DMS153 treated with DMSO at 0.1 percent for 48 hours (cell line): ENCODE measurements at regions not wholly inside any gene's neighbourhood (a gene's known extent, or its start where the extent isn't known, plus 50 kb on each side); places are given as distances from the start of the nearest gene placed in this dataset.

Source experiments
- DNase-seq: peaks from one replicate; lab custom pipeline; 2025; ENCODE audit not compliant: unreplicated experiment; lab: John Stamatoyannopoulos, UW

DNA sequence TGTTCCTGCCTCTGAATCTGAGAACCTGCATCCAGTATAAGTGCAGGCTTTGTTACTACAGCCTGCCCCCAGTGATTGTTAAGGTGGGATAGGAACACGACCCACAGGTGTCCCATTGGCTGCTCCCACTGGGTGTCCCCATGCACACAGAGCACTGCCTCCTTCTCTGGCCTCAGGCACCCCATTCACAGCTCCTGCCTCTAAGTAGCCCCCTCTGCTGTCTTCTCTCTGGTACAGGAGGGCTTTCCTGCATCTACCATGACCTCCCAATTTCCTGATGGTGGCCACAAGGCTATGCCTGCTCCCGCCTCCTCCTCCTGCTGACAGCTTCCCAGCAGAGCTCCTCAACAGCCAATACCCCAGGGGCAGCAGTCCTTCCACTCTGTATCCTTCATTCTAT, 238.6 kb upstream of the TMC3 start:
- DNase-seq: no peak

DNA sequence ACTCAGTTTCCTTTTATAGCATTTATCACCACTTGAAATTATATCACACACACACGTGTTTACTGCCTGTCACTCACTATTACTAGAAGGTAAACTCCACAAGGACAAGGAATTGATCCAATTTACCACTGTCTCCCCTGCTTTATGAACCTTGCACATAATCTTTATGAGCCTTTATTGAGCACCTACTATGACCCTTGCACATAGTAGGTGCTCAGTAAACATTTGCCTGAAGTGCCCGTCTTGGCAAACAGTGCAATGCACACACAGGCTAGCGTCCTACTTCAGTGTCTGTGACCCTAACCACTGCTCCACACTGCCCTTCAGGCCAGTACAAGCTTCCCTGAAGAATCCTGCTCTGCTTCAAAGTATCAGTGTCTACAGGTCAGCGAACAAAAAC, 237.7 kb upstream of the TMC3 start:
- no peak for DNase-seq

- DNase-seq: no peak
Measured at GRCh38 chr15:81608309-81608829, 234.4 kb upstream of the TMC3 start.

DNA sequence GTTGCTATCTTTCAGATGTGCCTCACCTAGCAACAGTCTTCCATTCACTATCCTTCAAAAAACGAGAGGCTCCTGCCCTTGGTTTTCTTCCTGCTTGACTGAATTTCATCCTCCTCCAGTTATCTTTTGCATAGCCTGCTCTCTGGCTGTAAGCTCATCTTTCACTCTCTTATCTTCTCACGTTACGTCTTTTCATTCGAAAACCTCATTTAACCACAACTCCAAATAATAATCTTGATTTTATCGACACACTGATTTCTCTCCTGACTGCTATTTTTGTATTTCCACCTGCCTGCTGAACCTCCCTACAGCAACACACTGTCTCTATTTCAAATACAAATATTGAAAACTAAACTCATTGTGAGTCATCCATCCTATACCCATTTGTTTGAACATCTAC, 230.7 kb upstream of the TMC3 start:
- no peak for DNase-seq

- DNase-seq: no peak
Measured at GRCh38 chr15:81596159-81596865, 222.3 kb upstream of the TMC3 start.

DNA sequence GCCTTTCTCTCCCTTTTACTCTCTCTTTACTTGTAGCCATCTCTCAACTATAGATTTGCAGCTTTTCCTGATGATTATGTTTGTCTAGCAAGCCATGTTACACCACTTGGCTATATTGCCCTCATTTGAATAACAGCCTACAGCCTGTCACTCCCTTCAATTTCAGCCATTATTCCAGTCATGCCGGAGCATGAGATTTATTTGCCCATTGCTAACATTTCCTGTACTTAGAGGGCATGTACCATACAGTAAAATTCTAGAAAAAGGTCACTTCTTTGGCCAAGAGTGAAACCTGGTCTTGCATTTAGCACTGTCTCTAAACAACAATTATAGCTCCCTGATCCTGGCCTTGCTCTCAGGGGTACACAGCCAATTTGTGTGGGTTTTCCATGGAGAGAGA, 221.7 kb upstream of the TMC3 start:
- no peak for DNase-seq

DNA sequence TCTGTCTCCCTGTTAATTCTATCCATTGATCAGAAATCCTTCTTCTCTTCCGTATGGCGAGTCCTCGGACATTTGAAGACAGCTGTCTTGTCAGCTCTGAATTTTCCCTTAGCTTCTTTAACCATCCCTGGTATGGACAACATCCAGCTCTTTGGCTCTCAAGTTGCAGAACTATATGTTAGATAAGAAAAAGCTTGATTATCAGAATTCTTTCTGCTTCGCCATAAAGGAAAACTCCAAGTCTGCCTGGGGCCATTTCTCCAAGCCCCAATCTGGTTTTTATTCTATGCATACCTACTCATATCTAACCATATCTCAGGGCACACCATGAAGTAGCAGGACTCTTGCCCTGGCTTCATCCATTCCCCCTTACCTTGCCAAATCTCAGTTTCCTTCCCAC, 215.7 kb upstream of the TMC3 start:
- no peak for DNase-seq

GRCh38 chr15:81575436-81576123, 201.6 kb upstream of the TMC3 start:
- DNase-seq: peak; percentile 42

- DNase-seq: no peak
Measured at GRCh38 chr15:81573098-81573746, 199.2 kb upstream of the TMC3 start.

DNA sequence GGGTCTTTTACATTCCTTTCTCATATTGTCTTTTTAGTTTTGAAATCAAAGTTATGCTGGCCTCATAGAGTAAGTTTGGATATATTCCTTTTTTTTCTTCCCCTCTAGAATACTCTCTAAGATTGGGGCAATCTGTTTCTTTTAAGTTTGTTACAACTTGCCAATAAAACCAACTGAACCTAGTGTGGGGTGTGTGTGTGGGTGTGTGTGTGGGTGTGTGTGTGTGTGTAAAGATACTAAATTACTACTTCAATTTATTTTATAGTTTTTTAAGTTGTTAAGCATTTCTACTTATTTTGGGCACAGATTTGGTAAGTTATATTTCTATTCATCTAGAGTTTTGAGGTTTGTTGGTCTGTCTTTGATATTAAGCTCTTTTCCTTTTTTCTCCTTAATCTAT, 198.2 kb upstream of the TMC3 start:
- no peak for DNase-seq

GRCh38 chr15:81569286-81570080, 195.5 kb upstream of the TMC3 start:
- no peak for DNase-seq

- DNase-seq: no peak
Measured at GRCh38 chr15:81567924-81568323, 193.9 kb upstream of the TMC3 start.

DNA sequence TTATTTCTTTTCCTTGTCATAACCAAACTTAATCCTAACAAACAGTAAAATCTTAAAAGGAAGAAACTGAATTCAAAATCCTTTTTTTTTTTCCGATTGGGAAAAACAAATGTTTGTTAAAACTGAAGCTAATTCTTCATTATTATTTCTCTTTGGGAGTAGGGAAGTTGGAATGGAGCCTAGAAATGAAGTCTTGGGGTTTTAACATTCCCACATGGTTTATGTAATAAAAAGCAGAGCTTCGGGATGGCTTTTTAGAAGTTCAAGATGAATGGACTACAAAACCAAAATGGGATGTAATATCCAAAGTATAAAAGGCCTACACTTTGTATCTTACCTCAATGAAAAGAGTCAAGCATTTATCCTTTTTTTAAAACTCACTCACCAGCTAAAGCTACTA, 189.0 kb upstream of the TMC3 start:
- DNase-seq: no peak

DNA sequence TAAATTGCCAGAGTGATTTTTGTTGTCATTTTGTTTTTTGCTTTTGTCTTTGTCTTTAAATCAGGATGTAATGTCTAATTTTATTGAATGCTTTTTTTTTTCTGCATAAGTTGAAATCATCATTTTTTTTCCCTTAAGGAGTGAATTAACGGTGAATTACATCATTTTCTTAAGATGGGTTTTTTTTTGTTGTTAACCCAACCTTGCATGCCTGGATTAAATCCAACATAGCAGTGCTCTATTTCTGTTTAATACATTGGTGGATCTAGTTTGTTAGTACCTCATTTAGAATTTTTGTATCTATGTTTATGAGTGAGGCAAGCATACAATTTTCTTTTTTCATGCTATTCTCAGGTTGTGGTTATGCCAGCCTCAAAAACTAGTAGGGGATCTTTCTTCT, 186.4 kb upstream of the TMC3 start:
- DNase-seq: no peak

- DNase-seq: no peak
Measured at GRCh38 chr15:81558056-81558455, 184.0 kb upstream of the TMC3 start.

DNA sequence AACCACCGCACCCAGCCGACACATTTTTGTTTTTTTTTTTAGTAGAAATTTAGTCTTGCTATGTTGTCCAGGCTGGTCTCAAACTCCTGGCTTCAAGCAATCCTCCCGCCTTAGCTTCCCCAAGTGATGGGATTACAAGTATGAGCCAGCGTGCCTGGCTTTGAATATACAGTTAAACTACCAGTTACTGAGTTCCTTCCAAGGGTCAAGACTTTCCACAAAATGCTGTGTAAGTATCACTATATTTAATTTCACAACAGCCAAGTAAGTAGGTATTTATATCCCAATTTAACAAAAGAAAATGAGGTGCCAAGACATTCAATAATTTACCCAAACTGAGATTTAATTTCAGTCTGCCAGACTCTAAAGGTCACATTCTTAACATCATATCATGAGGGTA, 181.3 kb upstream of the TMC3 start:
- DNase-seq: no peak

DNA sequence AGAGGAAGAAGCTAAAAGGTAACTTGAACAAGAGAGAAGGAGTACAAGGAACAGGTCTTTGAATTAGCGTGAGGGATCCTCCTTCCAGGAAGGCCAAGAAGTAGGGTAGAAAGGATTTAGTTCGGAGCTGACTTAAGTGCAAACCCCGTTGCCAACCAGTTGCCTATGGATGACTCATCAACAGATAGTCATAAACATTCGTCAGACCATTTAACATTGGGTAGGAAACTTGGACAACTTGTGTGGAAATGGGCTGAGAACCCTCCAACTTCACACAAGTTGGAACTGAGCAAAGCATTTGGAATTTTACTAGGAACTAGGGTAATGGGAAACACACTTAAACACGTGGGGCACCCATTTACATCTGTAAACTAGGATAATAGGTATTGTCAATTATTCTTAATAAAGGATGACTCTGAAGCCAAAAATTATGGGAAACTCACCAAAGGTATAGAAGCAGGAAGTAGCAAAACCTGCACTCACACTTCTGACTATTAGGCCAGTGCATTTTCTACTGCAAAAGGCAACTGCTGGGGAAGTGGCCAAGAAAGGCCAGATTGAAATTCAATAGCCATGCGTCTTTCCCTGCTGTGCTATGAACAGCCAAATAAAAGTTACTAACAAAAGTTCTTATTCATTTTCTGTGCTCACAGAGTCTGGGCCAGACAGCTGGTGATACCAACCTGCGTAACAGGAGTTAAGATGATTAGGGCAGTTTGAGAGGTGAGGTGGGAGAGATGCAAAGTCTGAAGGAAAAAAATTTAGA, 174.5 kb upstream of the TMC3 start:
- DNase-seq: no peak

DNA sequence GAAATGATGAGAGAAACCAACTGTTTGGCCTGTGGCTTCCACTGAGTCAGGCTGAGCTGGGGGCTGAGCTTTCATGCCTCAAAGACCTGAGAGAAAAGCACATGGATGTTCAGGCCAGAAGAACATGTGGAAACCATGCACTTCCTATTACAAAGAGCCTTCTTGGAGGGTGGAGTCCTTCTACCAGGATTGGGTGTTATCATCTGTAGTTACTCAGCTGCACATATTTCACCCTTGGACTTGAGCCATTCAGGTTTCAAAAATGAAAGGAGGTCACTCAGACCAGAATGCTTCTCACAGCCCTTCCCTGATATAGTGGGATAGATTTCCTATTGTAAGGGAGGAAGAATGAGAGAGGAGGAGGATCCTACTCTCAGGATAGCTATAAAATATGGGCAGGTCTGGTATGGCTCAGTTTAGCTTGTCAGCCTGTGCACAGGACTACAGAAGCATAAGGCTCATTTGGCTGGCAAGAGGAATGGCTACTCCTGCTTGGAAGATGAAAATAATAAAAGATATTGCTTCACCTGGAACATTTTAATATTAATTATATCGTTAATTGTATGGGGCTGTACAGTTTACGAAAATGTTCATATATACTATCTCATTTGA, 173.6 kb upstream of the TMC3 start:
- no peak for DNase-seq

GRCh38 chr15:81544385-81544784, 170.4 kb upstream of the TMC3 start:
- no peak for DNase-seq

DNA sequence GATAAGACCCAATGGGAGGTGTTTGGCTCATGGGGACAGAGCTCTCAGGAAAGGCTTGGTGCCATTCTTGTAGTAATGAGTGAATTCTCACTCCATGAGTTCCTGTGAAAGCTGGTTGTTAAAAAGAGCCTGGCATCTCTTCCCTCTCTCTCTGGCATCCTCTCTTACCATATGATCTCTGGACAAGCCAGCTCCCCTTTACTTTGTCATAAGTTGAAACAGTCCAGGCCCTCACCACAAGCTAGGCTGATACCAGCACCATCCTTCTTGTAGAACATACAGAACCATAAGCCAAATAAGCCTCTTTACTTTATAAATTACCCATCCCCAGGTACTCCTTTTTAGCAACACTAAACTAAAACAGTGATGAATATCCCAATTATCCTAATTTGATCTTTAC, 166.9 kb upstream of the TMC3 start:
- DNase-seq: no peak
